ENCODE measurements at regions not wholly inside any gene's neighbourhood (a gene's known extent, or its start where the extent isn't known, plus 50 kb on each side); places are given as distances from the start of the nearest gene placed in this dataset.

GRCh38 chr5:56499901-56500300, 266.8 kb upstream of the ANKRD55 start:
- no peaks in the 10 kb centered on the region for H3K79me1 ChIP-seq (ENCODE audit: insufficient read depth, low read depth, low read length, poor library complexity, severe bottlenecking)
- no peak overlapping the region for H4K91ac ChIP-seq (ENCODE audit: insufficient read length, low read depth, low read length)
- Mint-ChIP-seq H3K4me1 (0 out of 4 replicates have a peak, but pooled peaks cover 0 to 5% of the 10 kb centered on the region in 2 experiments), H3K4me3 (no peak overlapping the region), H3K9me3 (no peaks in the 10 kb centered on the region; a peak in 1 of 5 replicates), H3K36me3 (ENCODE audit: insufficient read depth in 1 of 3, low read depth in 3 of 3) (no peaks in the 10 kb centered on the region; a peak in 1 of 7 replicates), H3K27me3 (ENCODE audit: low read depth) (peaks cover 2% of the 10 kb centered on the region; the same call in 1 of the 2 replicates), H3K27ac (no peak overlapping the region; a peak in 1 of 7 replicates)
- no peak overlapping the region for H3K9ac ChIP-seq (ENCODE audit: extremely low read depth, insufficient read length, low read length)
- no peaks in the 10 kb centered on the region for H3K23me2 ChIP-seq (ENCODE audit: insufficient read length, low read depth, low read length, poor library complexity, severe bottlenecking)
- no CpG with 5 or more reads among the region's 5 CpGs for WGBS (ENCODE audit: extremely low coverage, insufficient read length, low lambda C conversion rate)
- H3K56ac ChIP-seq (ENCODE audit: insufficient read length, low read depth, low read length), result no peak overlapping the region
- no peak overlapping the region for H2BK120ac ChIP-seq (ENCODE audit: low read depth, low read length, poor library complexity, severe bottlenecking)
- H2AFZ ChIP-seq (ENCODE audit: low read length), result no peak overlapping the region
- no peak overlapping the region for H4K8ac ChIP-seq (replicated peaks; ENCODE audit: insufficient read length, low read depth, low read length)
- H2BK20ac ChIP-seq (ENCODE audit: low read depth, low read length, poor library complexity, severe bottlenecking), result no peak overlapping the region
- H3K23ac ChIP-seq (ENCODE audit: insufficient read length, low read depth, low read length), result no peak overlapping the region
- no peak overlapping the region for H4K5ac ChIP-seq (ENCODE audit: insufficient read length, low read depth, low read length)
- DNase-seq, result no peak
- no peak for TF ChIP-seq CTCF (conservative IDR thresholded peaks at IDR 0.05)
- H2BK5ac ChIP-seq (ENCODE audit: insufficient read length, low read length), result no peak overlapping the region
- H2BK15ac ChIP-seq (ENCODE audit: low read depth, low read length), result no peak overlapping the region
- no peak overlapping the region for H2AK5ac ChIP-seq (ENCODE audit: insufficient read length, low read length)
- no peak overlapping the region for H3K18ac ChIP-seq (ENCODE audit: insufficient read length, low read depth, low read length)
- H3K27ac ChIP-seq (ENCODE audit: insufficient read length, low read depth, low read length), result no peak overlapping the region
- no peaks in the 10 kb centered on the region; the same call in 1 of the 2 replicates for H3K4me1 ChIP-seq (ENCODE audit: insufficient read depth, low read length)
- no peaks in the 10 kb centered on the region for H3K79me2 ChIP-seq (ENCODE audit: insufficient read depth, low read length)
- H3K4me2 ChIP-seq (ENCODE audit: insufficient read depth, insufficient read length, low read length), result no peak overlapping the region
- H3K27me3 ChIP-seq (ENCODE audit: insufficient read depth, low read length), result no peaks in the 10 kb centered on the region
- H3K4ac ChIP-seq (ENCODE audit: low read depth, low read length), result no peak overlapping the region
- H3K14ac ChIP-seq (ENCODE audit: insufficient read depth, low read length), result no peak overlapping the region
- no peaks in the 10 kb centered on the region for H4K20me1 ChIP-seq (ENCODE audit: control insufficient read depth, insufficient read depth, insufficient read length)
- H3K9me3 ChIP-seq (ENCODE audit: control insufficient read depth, low read depth, low read length), result no peaks in the 10 kb centered on the region
- no peak overlapping the region for H3T11ph ChIP-seq (ENCODE audit: low read length)
- no peak overlapping the region for H2BK12ac ChIP-seq (ENCODE audit: insufficient read length, low read depth, low read length)

All from H9 (cell line).